PC-3 (cell line): ENCODE measurements at regions not wholly inside any gene's neighbourhood (a gene's known extent, or its start where the extent isn't known, plus 50 kb on each side); places are given as distances from the start of the nearest gene placed in this dataset.

Experiments used
- EZH2 ChIP-seq: fragments of 300-600 bp; sonication (generic); IDR thresholded peaks from one replicate; pipeline ENCODE4 v1.6.1; 2017; ENCODE audit warnings: antibody characterized with exemption, mild to moderate bottlenecking, low read length; ENCODE audit not compliant: unreplicated experiment
- TF ChIP-seq, protein P1 (sequence below): fragments of 300-600 bp; sonication (generic); conservative IDR thresholded peaks from 2 replicates; pipeline ENCODE4 v1.5.1; 2017; ENCODE audit warnings: antibody characterized with exemption, low read depth, mild to moderate bottlenecking, low read length

DNA sequence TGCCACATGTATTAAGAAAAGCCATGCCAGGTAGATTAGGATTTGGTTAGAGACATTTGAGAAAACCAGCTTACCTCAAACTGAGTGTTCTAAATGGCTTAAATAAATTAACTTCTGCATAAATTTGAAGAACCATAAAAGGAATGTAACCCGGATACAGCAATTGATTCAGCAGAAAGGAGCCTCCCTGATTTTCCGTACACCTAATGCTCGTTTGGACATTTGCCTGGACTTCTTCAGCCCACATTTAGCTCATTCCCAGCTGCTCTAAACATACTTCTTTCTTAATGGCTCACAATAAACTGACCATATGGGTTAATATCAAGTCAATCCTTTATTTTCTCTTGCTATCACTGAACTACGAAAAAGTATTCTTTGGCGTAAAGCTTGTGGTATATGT is 392.4 kb downstream of the ZNF516 start:
- TF ChIP-seq, protein P1, sequence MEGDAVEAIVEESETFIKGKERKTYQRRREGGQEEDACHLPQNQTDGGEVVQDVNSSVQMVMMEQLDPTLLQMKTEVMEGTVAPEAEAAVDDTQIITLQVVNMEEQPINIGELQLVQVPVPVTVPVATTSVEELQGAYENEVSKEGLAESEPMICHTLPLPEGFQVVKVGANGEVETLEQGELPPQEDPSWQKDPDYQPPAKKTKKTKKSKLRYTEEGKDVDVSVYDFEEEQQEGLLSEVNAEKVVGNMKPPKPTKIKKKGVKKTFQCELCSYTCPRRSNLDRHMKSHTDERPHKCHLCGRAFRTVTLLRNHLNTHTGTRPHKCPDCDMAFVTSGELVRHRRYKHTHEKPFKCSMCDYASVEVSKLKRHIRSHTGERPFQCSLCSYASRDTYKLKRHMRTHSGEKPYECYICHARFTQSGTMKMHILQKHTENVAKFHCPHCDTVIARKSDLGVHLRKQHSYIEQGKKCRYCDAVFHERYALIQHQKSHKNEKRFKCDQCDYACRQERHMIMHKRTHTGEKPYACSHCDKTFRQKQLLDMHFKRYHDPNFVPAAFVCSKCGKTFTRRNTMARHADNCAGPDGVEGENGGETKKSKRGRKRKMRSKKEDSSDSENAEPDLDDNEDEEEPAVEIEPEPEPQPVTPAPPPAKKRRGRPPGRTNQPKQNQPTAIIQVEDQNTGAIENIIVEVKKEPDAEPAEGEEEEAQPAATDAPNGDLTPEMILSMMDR, result no peak
- TF ChIP-seq EZH2, result no peak
